ENCODE measurements at regions not wholly inside any gene's neighbourhood (a gene's known extent, or its start where the extent isn't known, plus 50 kb on each side); places are given as distances from the start of the nearest gene placed in this dataset.

DNA sequence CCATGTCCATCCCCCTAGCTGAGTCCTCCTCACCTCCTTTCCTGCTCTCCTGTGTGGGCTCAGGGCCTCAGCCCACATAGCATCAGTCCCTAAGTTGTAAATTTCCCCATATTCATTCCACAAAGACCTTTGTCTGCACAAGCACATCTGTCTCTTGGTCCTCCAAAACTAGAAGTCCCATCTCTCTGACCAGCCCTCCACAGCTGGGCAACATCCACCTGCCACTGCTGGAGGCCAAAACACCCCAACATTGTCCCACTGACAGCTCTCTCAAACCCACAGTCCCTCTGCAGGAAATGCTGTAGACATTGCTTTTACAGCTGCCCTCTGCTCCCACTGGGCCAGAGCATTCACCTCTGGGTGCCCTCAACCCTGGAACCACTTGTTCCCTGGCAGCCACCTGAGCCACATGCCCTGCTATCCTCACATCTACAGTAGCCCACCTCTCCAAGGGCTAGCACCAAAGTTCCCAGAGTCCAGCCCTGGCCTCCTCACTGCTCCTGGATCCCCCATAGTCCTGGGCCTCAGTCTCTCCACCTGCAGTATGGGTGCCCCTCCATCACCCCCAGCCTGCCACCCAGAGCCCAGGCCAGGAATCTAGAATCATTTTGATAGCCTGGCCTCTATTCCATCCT lies 1722.7 kb downstream of the TP53TG3F start:
- Histone ChIP-seq H2BK120ac (ENCODE audit: low read depth, low read length, poor library complexity, severe bottlenecking) (no peak overlapping the region), H2BK15ac (ENCODE audit: low read depth, low read length) (no peak overlapping the region), H3K9ac (ENCODE audit: extremely low read depth, insufficient read length, low read length) (no peak overlapping the region), H3K4me1 (ENCODE audit: insufficient read depth, low read length) (no peaks in the 10 kb centered on the region), H3T11ph (ENCODE audit: low read length) (no peak overlapping the region), H4K8ac (replicated peaks; ENCODE audit: insufficient read length, low read depth, low read length) (no peak overlapping the region), H3K27me3 (ENCODE audit: insufficient read depth, low read length) (no peaks in the 10 kb centered on the region; the same call in 1 of the 2 replicates), H2AK5ac (ENCODE audit: insufficient read length, low read length) (no peak overlapping the region), H3K27ac (ENCODE audit: insufficient read length, low read depth, low read length) (no peak overlapping the region), H3K14ac (ENCODE audit: insufficient read depth, low read length) (no peak overlapping the region), H3K23ac (ENCODE audit: insufficient read length, low read depth, low read length) (no peak overlapping the region), H3K79me1 (ENCODE audit: insufficient read depth, low read depth, low read length, poor library complexity, severe bottlenecking) (no peaks in the 10 kb centered on the region), H4K91ac (ENCODE audit: insufficient read length, low read depth, low read length) (no peak overlapping the region), H3K56ac (ENCODE audit: insufficient read length, low read depth, low read length) (no peak overlapping the region), H2BK5ac (ENCODE audit: insufficient read length, low read length) (no peak overlapping the region), H3K79me2 (ENCODE audit: insufficient read depth, low read length) (no peaks in the 10 kb centered on the region), H3K4ac (ENCODE audit: low read depth, low read length) (no peak overlapping the region), H2BK20ac (ENCODE audit: low read depth, low read length, poor library complexity, severe bottlenecking) (no peak overlapping the region), H3K23me2 (ENCODE audit: insufficient read length, low read depth, low read length, poor library complexity, severe bottlenecking) (no peaks in the 10 kb centered on the region), H2AFZ (ENCODE audit: low read length) (no peak overlapping the region), H3K9me3 (ENCODE audit: control insufficient read depth, low read depth, low read length) (peaks cover 92% of the 10 kb centered on the region), H2BK12ac (ENCODE audit: insufficient read length, low read depth, low read length) (no peak overlapping the region), H3K18ac (ENCODE audit: insufficient read length, low read depth, low read length) (no peak overlapping the region), H3K4me2 (ENCODE audit: insufficient read depth, insufficient read length, low read length) (no peak overlapping the region), H4K20me1 (ENCODE audit: control insufficient read depth, insufficient read depth, insufficient read length) (no peaks in the 10 kb centered on the region), H4K5ac (ENCODE audit: insufficient read length, low read depth, low read length) (no peak overlapping the region)
- H3K4me3 Mint-ChIP-seq: no peak overlapping the region; a peak in 1 of 5 replicates
- TF ChIP-seq, protein P1, sequence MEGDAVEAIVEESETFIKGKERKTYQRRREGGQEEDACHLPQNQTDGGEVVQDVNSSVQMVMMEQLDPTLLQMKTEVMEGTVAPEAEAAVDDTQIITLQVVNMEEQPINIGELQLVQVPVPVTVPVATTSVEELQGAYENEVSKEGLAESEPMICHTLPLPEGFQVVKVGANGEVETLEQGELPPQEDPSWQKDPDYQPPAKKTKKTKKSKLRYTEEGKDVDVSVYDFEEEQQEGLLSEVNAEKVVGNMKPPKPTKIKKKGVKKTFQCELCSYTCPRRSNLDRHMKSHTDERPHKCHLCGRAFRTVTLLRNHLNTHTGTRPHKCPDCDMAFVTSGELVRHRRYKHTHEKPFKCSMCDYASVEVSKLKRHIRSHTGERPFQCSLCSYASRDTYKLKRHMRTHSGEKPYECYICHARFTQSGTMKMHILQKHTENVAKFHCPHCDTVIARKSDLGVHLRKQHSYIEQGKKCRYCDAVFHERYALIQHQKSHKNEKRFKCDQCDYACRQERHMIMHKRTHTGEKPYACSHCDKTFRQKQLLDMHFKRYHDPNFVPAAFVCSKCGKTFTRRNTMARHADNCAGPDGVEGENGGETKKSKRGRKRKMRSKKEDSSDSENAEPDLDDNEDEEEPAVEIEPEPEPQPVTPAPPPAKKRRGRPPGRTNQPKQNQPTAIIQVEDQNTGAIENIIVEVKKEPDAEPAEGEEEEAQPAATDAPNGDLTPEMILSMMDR (conservative IDR thresholded peaks at IDR 0.05): no peak
- H3K27me3 Mint-ChIP-seq (ENCODE audit: low read depth): peaks cover 3% of the 10 kb centered on the region
- H3K4me1 Mint-ChIP-seq: no peaks in the 10 kb centered on the region
- H3K36me3 Mint-ChIP-seq (ENCODE audit: insufficient read depth in 1 of 3, low read depth in 3 of 3): peaks cover 6 to 36% (median 21%) of the 10 kb centered on the region in 3 experiments
- no peak for DNase-seq
- peaks cover 90 to 91% of the 10 kb centered on the region in 2 experiments for H3K9me3 Mint-ChIP-seq
- H3K27ac Mint-ChIP-seq: no peak overlapping the region

All from H9 (cell line).